ENCODE measurements at regions not wholly inside any gene's neighbourhood (a gene's known extent, or its start where the extent isn't known, plus 50 kb on each side); places are given as distances from the start of the nearest gene placed in this dataset.
"Not testable (repeated sequence)": the region's sequence is repeated elsewhere in the genome, so short reads cannot be mapped to it uniquely, and the experiment has no call there.

- ATAC-seq; H3K4me1 ChIP-seq; H3K4me3 ChIP-seq; H3K27ac ChIP-seq; DNase-seq (ENCODE audit: low read depth in 1 of 2, low spot score in 1 of 2); H3K9me3 ChIP-seq; FAIRE-seq; H3K4me2 ChIP-seq; POLR2A ChIA-PET; CTCF ChIA-PET: not testable (repeated sequence)
- WGBS (ENCODE audit: missing lambda C conversion rate): 77% methylated on average over 4 of the region's 4 CpGs
Measured at GRCh38 chr3:152774230-152774629, 60.7 kb upstream of the P2RY1 start.

GRCh38 chr3:152778022-152778421 is 56.9 kb upstream of the P2RY1 start:
- FAIRE-seq: no peak
- no peak overlapping the region for H3K4me2 ChIP-seq
- no peak for TF ChIP-seq E2F6 (IDR thresholded peaks at IDR 0.05; ENCODE audit: borderline replicate concordance, low read depth)
- no peaks in the 10 kb centered on the region for H3K4me1 ChIP-seq
- ATAC-seq: no peak
- H3K27ac ChIP-seq: no peak overlapping the region
- H3K4me3 ChIP-seq: no peak overlapping the region
- 74% methylated on average over 2 of the region's 2 CpGs for WGBS (ENCODE audit: missing lambda C conversion rate)
- ChIA-PET POLR2A (no interaction called here), CTCF (interaction anchor here (0.9 kb wide), 1 partner anchor 20 kb away, joined by 3 read pairs; no protein-coding TSS in a partner anchor)
- DNase-seq (ENCODE audit: low read depth in 1 of 2, low spot score in 1 of 2): no peak
- no peaks in the 10 kb centered on the region for H3K9me3 ChIP-seq

GRCh38 chr3:152779653-152780052 is 55.3 kb upstream of the P2RY1 start:
- H3K4me2 ChIP-seq: no peak overlapping the region
- ATAC-seq (no peak), DNase-seq (ENCODE audit: low read depth in 1 of 2, low spot score in 1 of 2) (no peak), FAIRE-seq (no peak)
- ChIA-PET CTCF (interaction anchor here (2.3 kb wide), 1 partner anchor 15 kb away, joined by 4 read pairs; no protein-coding TSS in a partner anchor), POLR2A (no interaction called here)
- H3K4me1 ChIP-seq: no peaks in the 10 kb centered on the region
- no peaks in the 10 kb centered on the region for H3K9me3 ChIP-seq
- H3K27ac ChIP-seq: no peak overlapping the region
- TF ChIP-seq TFCP2L1 (CRISPR knock-in tag; IDR thresholded peaks at IDR 0.05): no peak
- TF ChIP-seq HOXA7 (CRISPR knock-in tag; IDR thresholded peaks at IDR 0.05): no peak
- TF ChIP-seq TP53 (CRISPR knock-in tag; IDR thresholded peaks at IDR 0.05): no peak
- TF ChIP-seq NR3C1 (IDR thresholded peaks at IDR 0.05): no peak
- no peak for TF ChIP-seq RNF2 (IDR thresholded peaks at IDR 0.05; ENCODE audit: borderline replicate concordance, low read depth)
- no peak for TF ChIP-seq HOXB13 (CRISPR knock-in tag; IDR thresholded peaks at IDR 0.05; ENCODE audit: low read depth)
- TF ChIP-seq BHLHE40 (IDR thresholded peaks at IDR 0.05; ENCODE audit: low read depth, low read length): no peak
- no peak for TF ChIP-seq POLR2AphosphoS2 (conservative IDR thresholded peaks at IDR 0.05; ENCODE audit: low read length)
- H3K4me3 ChIP-seq: no peak overlapping the region
- WGBS (ENCODE audit: missing lambda C conversion rate): 27% methylated on average over 2 of the region's 2 CpGs

GRCh38 chr3:152780553-152780952 is 54.4 kb upstream of the P2RY1 start:
- ChIA-PET POLR2A (no interaction called here), CTCF (interaction anchor here (2.3 kb wide), 1 partner anchor 14 kb away, joined by 4 read pairs; no protein-coding TSS in a partner anchor)
- Histone ChIP-seq H3K27ac (no peak overlapping the region), H3K4me2 (no peak overlapping the region), H3K9me3 (no peaks in the 10 kb centered on the region), H3K4me3 (no peak overlapping the region), H3K4me1 (no peaks in the 10 kb centered on the region)
- WGBS (ENCODE audit: missing lambda C conversion rate): 70% methylated on average over 2 of the region's 2 CpGs
- ATAC-seq (no peak), DNase-seq (ENCODE audit: low read depth in 1 of 2, low spot score in 1 of 2) (no peak), FAIRE-seq (no peak)
- TF ChIP-seq MYC (IDR thresholded peaks at IDR 0.05; ENCODE audit: borderline replicate concordance, low read length): no peak
- no peak for TF ChIP-seq CBX2 (IDR thresholded peaks at IDR 0.05; ENCODE audit: borderline replicate concordance, low read depth)
- no peak for TF ChIP-seq NR3C1 (IDR thresholded peaks at IDR 0.05)
- no peak for TF ChIP-seq MAX (IDR thresholded peaks at IDR 0.05)
- no peak for TF ChIP-seq HMGXB4 (CRISPR knock-in tag; IDR thresholded peaks at IDR 0.05; ENCODE audit: borderline replicate concordance)
- TF ChIP-seq ATOH8 (CRISPR knock-in tag; IDR thresholded peaks at IDR 0.05; ENCODE audit: low read depth): no peak
- no peak for TF ChIP-seq SREBF2 (IDR thresholded peaks at IDR 0.05)
- no peak for TF ChIP-seq CHD4 (IDR thresholded peaks at IDR 0.05; ENCODE audit: borderline replicate concordance)
- TF ChIP-seq CHD2 (IDR thresholded peaks at IDR 0.05; ENCODE audit: low read length, partially characterized antibody): no peak
- TF ChIP-seq FOSB (CRISPR knock-in tag; IDR thresholded peaks at IDR 0.05): no peak
- no peak for TF ChIP-seq HEYL (CRISPR knock-in tag; IDR thresholded peaks at IDR 0.05)
- TF ChIP-seq KDM5A (IDR thresholded peaks at IDR 0.05): no peak
- TF ChIP-seq HDAC2 (IDR thresholded peaks at IDR 0.05): no peak
- TF ChIP-seq MAFK (IDR thresholded peaks at IDR 0.05; ENCODE audit: partially characterized antibody): no peak
- no peak for TF ChIP-seq EP300 (IDR thresholded peaks at IDR 0.05)

All from A549 (cell line).